DMS 273 (cell line): ENCODE measurements at regions not wholly inside any gene's neighbourhood (a gene's known extent, or its start where the extent isn't known, plus 50 kb on each side); places are given as distances from the start of the nearest gene placed in this dataset.

Experiments
- DNase-seq: peaks from one replicate; lab custom pipeline; 2025; ENCODE audit not compliant: unreplicated experiment; lab: John Stamatoyannopoulos, UW

DNA sequence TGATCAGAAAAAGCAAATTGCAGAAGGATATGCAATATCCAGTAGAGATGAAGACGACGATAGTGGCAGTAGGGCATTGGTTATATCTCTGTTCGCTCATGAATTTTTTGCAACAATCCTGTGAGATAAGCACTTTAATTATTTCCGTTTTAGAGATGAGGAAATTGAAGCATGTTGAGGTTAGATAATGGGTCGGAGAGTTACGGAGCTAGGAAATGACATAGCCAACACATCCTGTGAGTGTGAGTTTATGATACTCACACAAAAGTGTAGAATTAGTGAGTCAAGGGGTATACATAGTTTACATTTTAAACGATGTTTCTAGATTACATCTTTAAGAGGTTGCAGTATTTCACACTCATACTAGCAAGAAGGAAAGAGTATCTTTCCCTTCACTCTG is 123.1 kb upstream of the ARL4C start:
- DNase-seq, result no peak

DNA sequence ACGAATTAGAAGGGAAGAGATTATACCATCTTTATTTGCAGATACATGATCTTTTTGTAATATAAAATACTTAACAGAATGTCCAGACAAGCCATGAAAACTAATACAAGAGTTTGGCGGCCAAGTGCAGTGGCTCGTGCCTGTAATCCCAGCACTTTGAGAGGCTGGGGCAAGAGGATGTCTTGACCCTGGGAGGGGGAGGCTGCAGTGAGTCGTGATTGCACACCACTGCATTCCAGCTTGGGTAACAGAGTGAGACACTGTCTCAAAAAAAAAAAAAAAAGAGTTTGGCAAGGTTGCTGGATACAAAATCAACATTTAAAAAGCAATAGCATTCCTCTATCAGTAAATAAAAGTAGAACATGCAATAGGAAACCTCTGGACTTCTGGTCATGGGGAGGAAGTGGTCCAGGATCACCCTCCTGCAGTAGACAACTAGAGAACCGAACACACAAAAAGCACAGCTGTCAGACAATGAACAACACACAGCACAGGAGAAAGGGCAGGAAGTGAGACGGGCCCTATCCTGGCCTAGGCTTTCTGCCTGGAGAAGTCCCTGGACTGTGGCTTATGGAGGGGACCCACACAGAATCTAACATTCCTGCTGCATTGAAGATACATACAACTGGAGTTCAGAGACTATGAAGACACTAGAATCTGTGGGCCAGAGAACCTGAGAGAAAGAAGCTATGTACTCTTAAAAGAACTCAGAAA is 118.9 kb upstream of the ARL4C start:
- no peak for DNase-seq

DNA sequence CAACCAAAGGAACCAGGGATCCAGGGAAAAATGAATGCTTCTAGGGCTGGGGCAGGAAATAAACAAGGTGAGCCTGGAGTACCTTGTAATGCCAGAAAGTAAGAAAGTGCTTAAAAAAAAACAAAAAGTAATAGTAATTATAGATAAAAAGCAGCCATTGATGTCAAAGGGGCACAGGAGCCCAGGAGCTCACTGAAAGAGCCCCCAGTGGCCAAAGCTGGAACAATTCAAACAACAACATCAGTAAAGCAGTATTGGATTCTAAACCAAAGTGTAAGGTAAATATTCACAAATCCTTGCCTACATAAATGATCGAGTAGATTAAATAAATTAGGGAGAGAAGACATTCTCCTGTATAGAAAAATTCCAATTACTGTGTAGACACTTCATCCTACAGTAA is 114.3 kb upstream of the ARL4C start:
- peak; percentile 32 for DNase-seq

DNA sequence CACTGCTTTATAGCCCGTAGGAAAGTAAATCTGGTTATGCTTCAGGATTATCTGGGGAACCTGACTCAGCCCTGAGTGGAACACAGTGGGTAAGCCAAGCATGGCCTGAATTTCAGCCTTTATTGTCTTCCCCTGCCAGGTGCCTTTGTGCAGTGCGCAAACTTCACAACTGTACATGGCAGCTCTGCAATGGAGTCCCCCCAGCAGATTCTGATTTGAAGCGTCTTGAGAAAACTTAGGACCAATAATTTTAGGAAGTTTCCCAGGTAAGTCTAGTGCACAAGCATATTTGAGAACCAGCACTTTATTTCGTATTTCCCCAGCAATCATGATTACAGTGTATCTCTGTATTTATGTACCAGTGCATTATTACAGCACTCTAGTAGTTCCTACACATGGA is 112.1 kb upstream of the ARL4C start:
- DNase-seq, result no peak

DNA sequence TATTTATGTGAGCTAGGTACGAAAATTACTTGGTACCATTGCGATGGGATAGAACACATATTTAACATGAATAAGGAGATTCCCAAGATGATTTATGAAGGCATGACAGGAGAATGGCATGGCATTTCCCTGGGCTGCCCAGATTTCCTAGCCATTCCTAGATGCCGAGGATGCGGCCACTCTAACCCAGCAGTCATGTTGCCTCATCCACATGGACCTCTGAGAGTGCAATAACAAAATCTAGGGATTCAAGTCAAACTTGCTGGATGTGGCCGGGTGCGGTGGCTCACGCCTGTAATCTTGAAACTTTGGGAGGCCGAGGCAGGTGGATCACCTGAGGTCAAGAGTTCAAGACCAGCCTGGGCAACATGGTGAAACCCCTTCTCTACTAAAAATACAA is 110.8 kb upstream of the ARL4C start:
- no peak for DNase-seq

DNA sequence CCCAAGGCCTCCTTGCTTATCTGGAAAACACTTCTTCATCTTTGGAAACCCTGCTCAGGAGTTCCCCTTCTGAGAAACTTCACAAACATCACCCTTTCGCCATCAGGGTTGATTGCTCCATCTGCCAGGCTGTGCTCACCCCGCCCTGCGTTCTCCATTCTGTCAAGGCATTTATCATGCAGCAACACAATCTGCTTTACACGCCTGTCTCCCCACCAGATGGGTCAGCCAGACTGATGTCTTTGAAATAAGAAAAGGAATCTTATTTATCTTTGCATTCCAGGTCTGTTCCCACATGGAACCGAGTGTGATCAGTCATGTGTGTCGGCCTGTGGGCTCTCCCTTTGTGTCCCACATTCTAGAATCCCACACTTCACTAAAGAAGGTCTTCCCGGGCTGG is 110.0 kb upstream of the ARL4C start:
- DNase-seq, result peak; percentile 94

DNA sequence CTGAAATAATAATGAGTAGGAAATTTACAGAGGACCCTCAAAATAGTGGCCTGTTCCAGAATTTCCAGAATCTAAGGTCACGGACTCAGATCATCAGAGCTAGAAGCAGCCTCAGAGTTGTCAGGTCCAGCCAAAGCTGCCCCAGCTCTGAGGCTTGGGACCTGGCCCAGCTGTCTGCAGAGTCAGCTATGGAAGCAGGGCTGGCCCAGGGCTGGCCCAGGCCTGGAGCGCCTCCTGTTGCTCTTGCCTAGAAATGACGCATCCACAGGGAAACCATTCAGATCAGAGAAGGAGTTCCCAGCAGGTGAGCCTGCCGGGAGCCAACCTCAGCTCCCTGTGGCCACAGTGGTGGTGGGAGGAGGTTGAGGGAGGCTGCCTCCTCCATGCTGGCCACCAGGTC is 106.7 kb upstream of the ARL4C start:
- peak; percentile 7 for DNase-seq

DNA sequence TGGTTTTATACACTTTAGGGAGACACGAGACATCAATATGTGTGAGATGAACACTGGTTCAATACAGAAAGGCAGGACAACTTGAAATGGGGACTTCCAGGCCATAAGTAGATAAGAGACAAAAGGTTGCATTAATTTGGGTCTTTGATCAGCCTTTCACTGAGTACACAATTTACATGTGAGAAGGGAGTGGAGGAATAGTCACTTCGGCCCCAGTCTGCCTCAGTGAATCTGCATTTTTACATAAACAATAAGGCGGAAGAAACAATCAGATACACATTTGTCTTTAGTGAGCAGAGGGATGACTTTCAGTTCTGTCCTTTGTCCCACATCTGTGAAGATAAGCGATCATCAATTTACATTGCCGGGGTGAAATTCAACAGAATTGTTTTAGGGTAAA is 104.3 kb upstream of the ARL4C start:
- no peak for DNase-seq

DNA sequence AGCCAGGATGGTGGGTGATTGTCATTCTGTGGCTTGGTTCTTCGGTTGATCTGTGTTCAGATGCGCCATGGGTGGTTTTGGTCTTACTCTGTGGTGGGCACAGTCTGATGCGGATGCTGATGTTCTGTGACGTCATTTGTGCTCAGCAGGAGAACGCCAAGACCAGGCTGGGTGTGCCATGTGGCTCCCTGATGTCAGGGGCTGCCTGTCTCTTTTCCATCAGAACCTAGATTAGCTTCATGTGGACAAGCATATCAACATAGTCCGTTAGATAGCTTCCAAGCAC is 100.6 kb upstream of the ARL4C start:
- no peak for DNase-seq

DNA sequence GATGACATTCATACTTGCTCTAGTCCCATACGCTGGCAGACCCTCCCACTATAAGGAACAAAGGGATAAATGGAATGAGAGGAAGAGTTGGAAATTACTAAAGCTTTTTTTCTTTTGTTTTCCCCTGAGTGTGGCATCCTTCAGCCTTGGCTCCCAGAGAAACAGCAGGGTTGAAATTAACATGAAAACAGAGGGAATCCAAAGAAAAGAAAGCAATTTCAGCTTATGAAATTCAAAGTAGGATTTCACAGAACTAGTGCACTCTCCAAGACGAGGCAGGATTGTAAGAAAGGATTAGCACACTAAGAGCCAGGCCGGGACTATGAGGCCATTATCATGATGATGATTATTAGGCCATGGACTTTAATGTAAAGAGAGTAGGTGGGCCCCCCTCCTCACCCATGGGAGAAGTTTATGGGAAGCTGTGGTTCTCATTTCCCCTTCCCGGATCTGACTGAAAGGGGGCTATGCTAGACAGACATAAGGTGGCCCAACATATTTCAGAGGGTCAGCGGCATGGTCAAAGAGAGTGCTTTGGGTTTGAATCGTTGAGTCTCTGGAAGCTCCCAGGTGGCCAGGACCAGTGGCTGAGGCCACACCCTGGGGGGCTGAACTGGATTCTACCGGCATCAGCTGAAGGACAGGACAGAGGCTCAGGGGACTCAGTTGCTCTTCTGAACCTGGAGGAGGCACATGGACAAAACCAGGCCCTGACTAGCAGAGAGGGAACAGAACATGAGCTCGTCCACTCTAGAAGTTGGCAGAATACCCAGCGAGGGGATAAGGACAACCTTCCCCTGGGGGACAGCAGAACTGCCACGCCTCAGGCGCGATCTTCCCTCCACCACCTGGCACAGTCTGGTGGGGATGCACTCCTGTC is 100.1 kb upstream of the ARL4C start:
- DNase-seq, result no peak

DNA sequence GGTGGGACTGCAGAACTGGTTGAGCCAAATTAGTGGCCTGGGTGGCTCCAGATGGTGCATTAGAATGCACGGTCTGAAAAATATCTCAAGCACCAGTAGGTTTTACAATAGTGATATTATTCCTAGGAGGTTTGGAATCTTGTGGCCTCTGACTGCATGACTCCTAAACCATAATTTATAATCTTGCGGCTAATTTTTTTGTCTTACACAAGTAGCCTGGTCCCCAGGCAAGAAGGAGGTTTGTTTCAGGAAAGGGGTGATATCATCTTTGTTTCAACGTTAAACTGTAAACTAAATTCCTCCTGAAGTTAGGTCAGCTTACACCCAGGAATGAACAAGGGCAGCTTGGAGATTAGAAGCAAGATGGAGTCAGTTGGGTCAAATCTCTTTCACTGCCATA is 98.9 kb upstream of the ARL4C start:
- peak; percentile 24 for DNase-seq

DNA sequence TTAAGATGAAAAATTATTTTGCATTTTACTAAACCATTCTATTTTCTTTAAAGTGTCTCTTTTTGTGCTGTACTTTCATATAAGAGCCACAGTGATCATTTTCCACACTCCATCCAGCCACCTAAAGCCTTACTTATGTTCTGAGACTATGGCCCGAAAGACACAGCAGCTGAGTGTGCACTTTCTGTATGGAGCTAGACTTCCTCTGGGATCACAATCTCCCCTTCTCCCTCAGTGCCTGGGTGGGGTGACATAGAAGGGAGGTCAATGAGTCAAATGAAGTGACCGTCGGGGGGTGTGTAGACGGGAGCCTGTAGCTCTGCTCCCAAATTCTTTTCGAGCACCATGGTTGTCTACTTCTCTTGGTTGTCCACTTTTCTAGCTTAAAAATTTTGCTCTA is 97.8 kb upstream of the ARL4C start:
- DNase-seq, result no peak

DNA sequence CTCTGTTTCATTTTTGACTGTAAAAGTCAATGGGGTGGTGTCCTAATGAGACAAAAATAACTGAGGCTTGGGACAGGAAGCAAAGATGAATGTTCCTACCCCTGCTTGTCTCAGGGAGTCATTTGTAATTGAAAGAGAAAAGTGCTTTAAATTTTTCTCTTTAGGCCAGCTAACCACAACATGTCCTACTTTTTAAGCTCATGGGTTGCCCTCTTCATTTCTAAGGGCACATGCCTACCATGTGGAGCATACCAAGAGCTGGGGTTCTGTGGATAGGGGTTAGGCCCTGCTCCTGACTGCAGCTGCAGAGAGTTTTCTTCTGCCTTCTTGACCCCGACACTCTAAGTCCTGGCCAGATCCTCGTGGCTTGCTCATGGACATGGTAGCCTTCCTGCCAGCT is 96.8 kb upstream of the ARL4C start:
- DNase-seq, result no peak

DNA sequence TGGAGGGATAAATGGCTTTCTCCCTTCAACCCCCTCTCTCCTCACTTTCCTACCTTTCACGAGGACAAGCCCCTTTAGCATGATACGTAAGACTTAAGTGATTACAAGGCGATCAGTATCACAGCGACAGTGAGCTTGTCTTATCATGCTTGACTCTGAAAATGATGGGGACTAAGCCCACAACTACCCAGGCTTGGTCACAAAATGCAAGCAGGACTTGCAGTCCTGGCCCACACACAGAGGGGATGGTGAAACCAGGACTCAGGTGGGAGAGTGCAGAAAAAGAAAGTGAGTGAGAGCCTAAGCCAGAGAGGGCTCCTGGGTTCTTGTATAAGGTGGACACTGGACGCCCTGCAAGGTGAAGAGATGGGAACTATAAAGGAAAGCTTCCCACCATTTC is 95.7 kb upstream of the ARL4C start:
- DNase-seq, result no peak

DNA sequence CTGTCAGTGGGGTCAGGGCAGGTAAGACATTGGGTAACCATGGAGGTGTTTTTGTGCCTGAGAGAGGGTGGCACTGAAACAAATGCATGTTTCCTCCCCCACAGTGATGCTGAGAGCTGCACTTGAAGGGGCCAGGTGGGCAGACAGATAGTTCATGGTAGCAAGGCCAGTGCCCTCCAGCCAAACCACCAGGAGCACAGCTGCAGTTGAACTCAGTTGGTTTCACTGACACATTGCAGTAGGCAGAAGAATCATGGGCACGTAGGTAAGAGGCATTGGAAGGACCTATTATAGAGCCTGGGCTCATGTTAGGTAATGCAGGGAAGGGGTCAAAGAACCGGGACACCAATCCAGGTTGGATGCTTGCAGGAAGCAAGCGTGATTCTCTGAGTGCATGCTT is 93.2 kb upstream of the ARL4C start:
- no peak for DNase-seq

DNA sequence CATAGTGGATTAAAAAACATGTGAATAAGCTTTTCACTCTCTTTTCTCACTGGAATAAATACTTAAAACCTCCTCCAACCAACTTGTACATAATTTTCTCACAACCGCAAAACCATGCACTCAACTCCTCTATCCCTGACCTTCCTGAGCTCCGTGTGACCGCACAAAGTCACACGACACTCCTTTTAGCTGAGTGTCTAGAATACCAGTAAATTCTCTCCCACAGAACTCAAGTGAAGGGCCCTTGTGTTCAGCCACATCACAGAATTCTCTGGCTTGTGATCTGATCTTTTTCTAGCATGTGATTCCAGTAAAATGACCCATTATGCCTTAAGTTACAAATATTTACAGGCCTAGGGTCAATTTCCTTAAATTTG is 91.2 kb upstream of the ARL4C start:
- no peak for DNase-seq

DNA sequence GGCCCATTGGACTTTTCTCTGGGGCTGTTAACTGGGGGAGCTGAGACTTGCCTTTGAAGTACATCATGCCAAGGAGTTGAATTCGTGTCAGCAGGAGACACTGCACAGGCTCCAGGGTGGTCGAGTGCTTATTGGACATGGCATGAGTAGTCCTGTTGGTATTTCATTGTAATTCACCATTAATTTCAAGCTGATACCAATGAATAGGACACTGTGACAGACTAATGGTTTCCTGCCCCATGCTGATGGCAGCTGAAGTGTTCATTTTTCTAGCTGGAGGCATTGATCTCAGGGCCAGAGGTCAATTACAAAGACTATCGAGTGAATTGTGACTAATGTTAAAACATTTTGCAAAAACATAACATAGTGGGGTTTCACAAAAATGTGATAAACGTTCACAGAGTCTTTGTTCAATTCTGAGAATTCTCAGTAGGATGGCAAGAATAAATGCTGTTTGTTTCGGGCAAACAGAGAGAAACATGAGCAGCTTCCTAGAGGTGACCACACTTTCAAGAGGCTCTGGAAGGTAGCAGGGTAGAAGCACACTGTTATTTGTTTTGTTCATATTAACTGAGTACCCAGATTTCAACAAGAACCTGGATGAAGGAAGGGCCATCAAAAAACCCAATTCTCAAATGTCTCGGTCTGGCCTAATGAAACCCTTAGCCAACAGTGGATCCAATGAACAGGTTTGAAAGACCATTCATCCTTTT is 90.6 kb upstream of the ARL4C start:
- DNase-seq, result no peak

DNA sequence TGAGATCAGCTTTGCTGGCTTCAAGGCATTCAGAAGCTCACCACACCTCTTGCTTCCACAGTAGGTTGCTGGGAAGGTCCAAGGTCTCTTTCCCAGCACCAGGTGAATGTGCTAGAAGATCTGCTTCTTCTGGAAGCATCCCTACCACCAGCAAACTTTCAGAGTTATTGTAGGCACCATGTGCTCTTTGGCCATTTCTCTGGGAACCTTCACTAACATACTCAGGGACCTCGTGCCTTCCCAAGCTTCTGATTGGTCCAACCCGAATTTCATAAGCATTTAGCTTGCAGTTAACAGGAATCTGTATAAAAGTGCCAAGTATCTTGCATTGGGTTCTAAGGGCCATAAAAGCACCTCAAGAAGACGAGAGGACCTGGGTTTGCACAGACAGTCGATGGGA is 86.5 kb upstream of the ARL4C start:
- no peak for DNase-seq

DNA sequence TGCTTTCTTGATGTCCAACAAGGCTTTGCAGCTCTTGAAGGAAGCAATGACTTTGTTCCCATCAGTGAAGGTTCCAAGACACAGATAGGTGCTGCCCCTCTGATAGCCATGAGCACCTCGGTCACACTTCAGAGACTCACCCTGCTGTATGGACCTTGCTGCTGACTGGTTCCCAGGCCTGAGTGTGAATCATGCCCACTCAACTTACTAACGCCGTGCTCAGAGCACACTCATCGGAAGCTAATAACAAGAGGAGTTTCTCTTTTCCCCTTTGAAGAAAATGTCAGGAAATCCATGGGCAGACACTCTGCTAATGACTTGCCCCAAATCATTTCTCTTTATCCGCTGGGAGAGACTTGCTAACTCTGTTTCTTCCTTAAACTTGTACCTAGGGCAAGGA is 83.8 kb upstream of the ARL4C start:
- DNase-seq, result no peak

DNA sequence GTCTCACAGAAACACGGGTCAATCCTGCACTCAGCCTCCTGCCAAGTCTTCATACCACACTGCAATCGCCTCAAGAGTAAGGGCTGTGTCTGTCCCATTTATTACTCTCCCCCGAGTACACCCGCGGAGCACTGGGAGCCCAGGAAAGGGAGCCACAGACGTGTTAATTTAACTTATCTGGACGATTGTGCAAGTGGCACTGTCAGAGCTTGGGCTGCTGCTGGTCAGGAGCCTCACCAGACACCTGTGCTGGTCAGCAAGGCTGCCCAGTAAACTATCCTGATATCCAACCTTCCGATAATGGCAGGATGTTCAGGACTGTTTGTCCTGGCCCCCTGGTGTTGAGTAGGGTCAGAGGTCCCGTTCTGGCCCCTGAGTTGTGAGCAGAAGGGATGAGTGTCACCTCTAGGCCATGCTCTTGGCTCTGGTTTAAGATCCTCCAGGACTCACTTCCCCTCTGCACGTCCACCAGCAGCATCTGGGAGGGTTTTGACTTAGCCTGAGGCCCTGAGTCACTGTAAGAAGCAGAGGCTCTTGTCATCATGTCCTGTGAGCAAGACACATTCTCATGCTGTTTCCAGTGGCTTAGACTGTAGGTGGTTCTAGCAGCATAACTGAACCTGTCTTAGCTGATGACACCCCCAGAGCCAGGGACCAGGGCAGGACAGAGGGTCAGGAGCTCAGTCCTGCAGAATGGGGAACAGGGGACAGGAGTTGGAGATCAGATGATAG is 82.5 kb upstream of the ARL4C start:
- no peak for DNase-seq

DNA sequence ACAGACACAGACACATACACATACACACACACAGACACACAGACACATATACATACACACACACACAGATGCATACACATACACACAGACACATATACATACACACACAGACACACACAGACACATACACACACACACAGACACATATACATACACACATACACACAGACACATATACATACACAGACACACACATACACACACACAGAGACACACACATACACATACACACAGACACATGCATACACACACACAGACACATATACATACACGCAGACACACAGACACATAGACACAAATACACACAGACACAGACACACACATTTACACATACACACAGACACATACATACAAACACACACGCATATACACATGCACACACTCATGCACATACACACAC is 81.5 kb upstream of the ARL4C start:
- no peak for DNase-seq

DNA sequence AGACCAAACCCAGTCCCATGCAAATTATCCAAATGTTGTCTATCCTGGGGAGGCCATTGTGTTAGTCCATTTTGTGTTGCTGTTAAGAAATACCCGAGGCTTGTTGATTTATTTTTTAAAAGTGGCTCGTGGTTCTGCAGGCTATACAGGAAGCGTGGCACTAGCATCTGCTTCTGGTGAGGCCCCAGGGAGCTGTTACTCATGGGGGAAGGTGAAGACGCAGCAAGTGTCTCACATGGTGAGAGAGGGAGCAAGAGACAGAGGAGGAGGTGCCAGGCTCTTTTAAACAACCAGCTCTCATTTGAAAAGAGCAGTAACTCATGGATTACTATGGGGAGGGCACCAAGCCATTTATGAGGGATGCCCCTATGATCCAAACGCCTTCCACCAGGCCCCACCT is 80.3 kb upstream of the ARL4C start:
- peak; percentile 11 for DNase-seq
